H1 (cell line): ENCODE measurements at regions not wholly inside any gene's neighbourhood (a gene's known extent, or its start where the extent isn't known, plus 50 kb on each side); places are given as distances from the start of the nearest gene placed in this dataset.

Experiments
- CTCF ChIA-PET: fragments of 300-600 bp; sonication (Branson Sonifier 250); formaldehyde crosslinking; loops from one replicate; lab custom pipeline; 2021; ENCODE audit not compliant: partially characterized antibody; lab: Charles Lee
- POLR2A ChIA-PET: fragments of 300-600 bp; sonication (Branson Sonifier 250); formaldehyde crosslinking; loops from one replicate; lab custom pipeline; 2021; ENCODE audit warnings: inconsistent platforms; ENCODE audit not compliant: partially characterized antibody; lab: Charles Lee
- DNase-seq, 2 experiments: peaks; one replicate each; pipeline versions ENCODE4 v3.0.0 to v3.0.0-alpha.2; 2010 to 2022; ENCODE audit warnings: low spot score in 2 of 2, low read depth in 1 of 2, mixed read lengths in 1 of 2
- FAIRE-seq: peaks from 2 replicates; lab custom pipeline; 2011; peaks lifted over from hg19 to GRCh38; lab: Jason Lieb, UNC
- H2AFZ ChIP-seq: 2 replicates; pipeline ENCODE4 v1.8.1; 2012; ENCODE audit warnings: low read length, inconsistent platforms
- H2AK5ac ChIP-seq: 2 replicates; pipeline ENCODE4 v1.6.1; 2013; ENCODE audit warnings: low read depth, low read length
- H2BK120ac ChIP-seq: replicated peaks from 2 replicates; pipeline ENCODE3; 2013; ENCODE audit warnings: low read depth, low read length, inconsistent platforms
- H2BK12ac ChIP-seq: 2 replicates; pipeline ENCODE4 v1.6.1; 2013; ENCODE audit warnings: low read depth, low read length
- H2BK15ac ChIP-seq: 2 replicates; pipeline ENCODE4 v1.6.1; 2013; ENCODE audit warnings: low read length
- H2BK20ac ChIP-seq: 2 replicates; pipeline ENCODE4 v1.6.1; 2013; ENCODE audit warnings: low read length
- H2BK5ac ChIP-seq: 2 replicates; pipeline ENCODE4 v1.6.1; 2013; ENCODE audit warnings: low read depth, low read length
- H3K14ac ChIP-seq: 2 replicates; pipeline ENCODE4 v1.6.1; 2013; ENCODE audit warnings: inconsistent platforms; ENCODE audit not compliant: insufficient read length
- H3K18ac ChIP-seq: 2 replicates; pipeline ENCODE4 v1.6.1; 2013; ENCODE audit warnings: low read length; ENCODE audit errors: extremely low read depth
- H3K23ac ChIP-seq: 2 replicates; pipeline ENCODE4 v1.6.1; 2013; ENCODE audit warnings: inconsistent platforms; ENCODE audit not compliant: insufficient read length
- H3K23me2 ChIP-seq: 2 replicates; pipeline ENCODE4 v1.6.1; 2013; ENCODE audit warnings: low read depth, low read length
- H3K27ac ChIP-seq: 2 replicates; pipeline ENCODE4 v1.6.1; 2011; ENCODE audit warnings: low read depth, low read length, inconsistent platforms
- H3K27me3 ChIP-seq, 4 experiments: replicated peaks in 1 of 4; 1 replicate in 1 of 4; 2 replicates in 3 of 4; pipeline versions ENCODE4 v1.6.1 to v1.8.1; 2011 to 2013; ENCODE audit warnings: low read length in 3 of 4, mild to moderate bottlenecking in 3 of 4, inconsistent platforms in 2 of 4, mixed read lengths in 2 of 4, moderate library complexity in 1 of 4; ENCODE audit not compliant: control insufficient read depth in 3 of 4, insufficient read depth in 3 of 4; ENCODE audit errors: extremely low read depth in 1 of 4
- H3K36me3 ChIP-seq, 4 experiments: 2 replicates each; pipeline versions ENCODE4 v1.6.1 to v1.8.1; 2011 to 2013; ENCODE audit warnings: mild to moderate bottlenecking in 4 of 4, low read length in 3 of 4, moderate library complexity in 2 of 4, control low read depth in 1 of 4, inconsistent platforms in 1 of 4; ENCODE audit not compliant: insufficient read depth in 4 of 4, control insufficient read depth in 2 of 4
- H3K4ac ChIP-seq: replicated peaks from 2 replicates; pipeline ENCODE3; 2013; ENCODE audit warnings: low read length, low read depth, mixed read lengths, inconsistent platforms; ENCODE audit not compliant: insufficient read length
- H3K4me1 ChIP-seq, 4 experiments: replicated peaks in 1 of 4; 1 replicate in 1 of 4; 2 replicates in 3 of 4; pipeline versions ENCODE4 v1.6.1 to v1.8.1; 2011 to 2013; ENCODE audit warnings: low read length in 3 of 4, inconsistent platforms in 2 of 4, mixed read lengths in 1 of 4; ENCODE audit not compliant: insufficient read depth in 4 of 4, control insufficient read depth in 3 of 4
- H3K4me2 ChIP-seq, 2 experiments: 2 replicates each; pipeline versions ENCODE4 v1.6.1 to v1.8.1; 2011 to 2013; ENCODE audit warnings: low read depth in 2 of 2, low read length in 2 of 2, control low read depth in 1 of 2, inconsistent platforms in 1 of 2, mild to moderate bottlenecking in 1 of 2; ENCODE audit not compliant: insufficient read depth in 1 of 2
- H3K4me3 ChIP-seq, 4 experiments: fragments of 200-600, 300-600 bp in 1 of 4; sonication (generic), shearing (Covaris generic), sonication (Bioruptor Twin) in 1 of 4; 2 replicates each; pipeline versions ENCODE4 v1.5.1 to v1.8.1; 2011 to 2016; ENCODE audit warnings: low read length in 4 of 4, low read depth in 3 of 4, control low read depth in 2 of 4, inconsistent platforms in 2 of 4, mild to moderate bottlenecking in 2 of 4, mixed read lengths in 1 of 4, moderate library complexity in 1 of 4; ENCODE audit not compliant: insufficient read depth in 2 of 4; ENCODE audit errors: extremely low read depth in 1 of 4
- H3K56ac ChIP-seq: replicated peaks from 2 replicates; pipeline ENCODE3; 2013; ENCODE audit warnings: low read depth, mild to moderate bottlenecking, mixed read lengths, low read length, inconsistent platforms; ENCODE audit not compliant: insufficient read length
- H3K79me1 ChIP-seq: 2 replicates; pipeline ENCODE4 v1.6.1; 2013; ENCODE audit warnings: low read depth, low read length, control low read depth
- H3K79me2 ChIP-seq, 2 experiments: 2 replicates each; pipeline versions ENCODE4 v1.6.1 to v1.8.1; 2012 to 2013; ENCODE audit warnings: low read length in 2 of 2, mild to moderate bottlenecking in 2 of 2, inconsistent platforms in 1 of 2; ENCODE audit not compliant: insufficient read depth in 2 of 2, control insufficient read depth in 1 of 2
- H3K9ac ChIP-seq, 4 experiments: replicated peaks in 1 of 4; 1 replicate in 1 of 4; 2 replicates in 3 of 4; pipeline versions ENCODE4 v1.6.1 to v1.8.1; 2011 to 2013; ENCODE audit warnings: low read depth in 3 of 4, low read length in 3 of 4, control low read depth in 2 of 4, mild to moderate bottlenecking in 2 of 4, moderate library complexity in 2 of 4, inconsistent platforms in 1 of 4; ENCODE audit errors: extremely low read depth in 1 of 4
- H3K9me3 ChIP-seq, 2 experiments: 2 replicates each; pipeline versions ENCODE4 v1.6.1 to v1.8.1; 2012 to 2013; ENCODE audit warnings: mild to moderate bottlenecking in 2 of 2, moderate library complexity in 2 of 2, control low read depth in 1 of 2, inconsistent platforms in 1 of 2, low read depth in 1 of 2, low read length in 1 of 2, mixed read lengths in 1 of 2; ENCODE audit not compliant: insufficient read depth in 2 of 2
- H4K20me1 ChIP-seq, 2 experiments: replicated peaks in 1 of 2; 2 replicates each; pipeline versions ENCODE3 to v1.8.1; 2011 to 2013; ENCODE audit warnings: inconsistent platforms in 2 of 2, low read length in 2 of 2, mild to moderate bottlenecking in 1 of 2; ENCODE audit not compliant: insufficient read depth in 2 of 2, control insufficient read depth in 1 of 2
- H4K5ac ChIP-seq: 2 replicates; pipeline ENCODE4 v1.6.1; 2013; ENCODE audit warnings: low read length, low read depth, mixed read lengths, inconsistent platforms; ENCODE audit not compliant: insufficient read length
- H4K8ac ChIP-seq: 2 replicates; pipeline ENCODE4 v1.8.0; 2013; ENCODE audit warnings: mild to moderate bottlenecking, moderate library complexity, low read length, inconsistent platforms; ENCODE audit not compliant: insufficient read depth; ENCODE audit errors: extremely low read depth
- H4K91ac ChIP-seq: replicated peaks from 2 replicates; pipeline ENCODE3; 2013; ENCODE audit warnings: low read length, mixed read lengths, inconsistent platforms; ENCODE audit not compliant: insufficient read length
- ASH2L ChIP-seq: fragments of 200-600, 300-600 bp; sonication (generic); IDR thresholded peaks from one replicate; pipeline ENCODE4 v1.7.1; 2017; ENCODE audit warnings: low read length
- BRCA1 ChIP-seq: IDR thresholded peaks from 2 replicates; pipeline ENCODE4 v1.6.1; 2012; ENCODE audit warnings: low read depth, low read length, improper control_type of control experiment
- CBX8 ChIP-seq: fragments of 300-800, 300-1000 bp; sonication (generic); IDR thresholded peaks from 2 replicates; pipeline ENCODE4 v1.7.1; 2016; ENCODE audit warnings: low read depth, low read length, borderline replicate concordance
- CREB1 ChIP-seq: IDR thresholded peaks from 2 replicates; pipeline ENCODE4 v1.6.1; 2012; ENCODE audit warnings: inconsistent platforms
- HDAC2 ChIP-seq, 2 experiments: fragments of 300-600 bp in 1 of 2; sonication (generic) in 1 of 2; IDR thresholded peaks; 2 replicates each; pipeline ENCODE4 v1.6.1; 2011 to 2012; ENCODE audit warnings: low read depth in 2 of 2, low read length in 2 of 2, mild to moderate bottlenecking in 2 of 2, moderate library complexity in 2 of 2, borderline replicate concordance in 1 of 2, inconsistent platforms in 1 of 2
- JUND ChIP-seq: IDR thresholded peaks from 2 replicates; pipeline ENCODE4 v1.6.1; 2011; ENCODE audit warnings: mild to moderate bottlenecking, improper control_type of control experiment, low read length
- NRF1 ChIP-seq: IDR thresholded peaks from 2 replicates; pipeline ENCODE4 v1.6.1; 2011; ENCODE audit warnings: mild to moderate bottlenecking, low read depth, low read length, improper control_type of control experiment
- PHF8 ChIP-seq: fragments of 200-600 bp; sonication (generic); conservative IDR thresholded peaks from 2 replicates; pipeline ENCODE4 v1.7.1; 2012; ENCODE audit warnings: low read depth, mild to moderate bottlenecking, inconsistent platforms, low read length, moderate library complexity
- POLR2AphosphoS5 ChIP-seq: IDR thresholded peaks from 2 replicates; pipeline ENCODE4 v1.6.1; 2011; ENCODE audit warnings: low read depth, low read length
- RXRA ChIP-seq: IDR thresholded peaks from 2 replicates; pipeline ENCODE4 v1.6.1; 2011; ENCODE audit warnings: low read depth, mild to moderate bottlenecking, low read length, moderate library complexity; ENCODE audit not compliant: insufficient read depth
- TCF12 ChIP-seq: IDR thresholded peaks from 2 replicates; pipeline ENCODE4 v1.6.1; 2011; ENCODE audit warnings: low read depth, mild to moderate bottlenecking, low read length
- YY1 ChIP-seq: IDR thresholded peaks from 2 replicates; pipeline ENCODE4 v1.6.1; 2011; ENCODE audit warnings: low read depth, mild to moderate bottlenecking, low read length
- WGBS, 2 experiments: shearing (Covaris generic) in 1 of 2; methylation state at CpG; one replicate each; pipeline versions ENCODE4 v1.1.6 to v1.1.7; 2013 to 2015; ENCODE audit warnings: low lambda C conversion rate in 2 of 2, mixed read lengths in 2 of 2, inconsistent platforms in 1 of 2, low coverage in 1 of 2, missing lambda C conversion rate in 1 of 2; ENCODE audit not compliant: insufficient replicate concordance in 2 of 2, insufficient coverage in 1 of 2, insufficient read length in 1 of 2; ENCODE audit errors: extremely low coverage in 1 of 2, missing lambda C conversion rate in 1 of 2; 5-methylcytosine and 5-hydroxymethylcytosine counted together
- TF ChIP-seq, protein P1 (sequence below): IDR thresholded peaks from 2 replicates; pipeline ENCODE4 v1.6.1; 2011; ENCODE audit warnings: low read depth, mild to moderate bottlenecking, low read length; ENCODE audit not compliant: insufficient read depth
- TF ChIP-seq, protein P2 (sequence below): IDR thresholded peaks from 2 replicates; pipeline ENCODE4 v1.6.1; 2012; ENCODE audit warnings: inconsistent platforms

DNA sequence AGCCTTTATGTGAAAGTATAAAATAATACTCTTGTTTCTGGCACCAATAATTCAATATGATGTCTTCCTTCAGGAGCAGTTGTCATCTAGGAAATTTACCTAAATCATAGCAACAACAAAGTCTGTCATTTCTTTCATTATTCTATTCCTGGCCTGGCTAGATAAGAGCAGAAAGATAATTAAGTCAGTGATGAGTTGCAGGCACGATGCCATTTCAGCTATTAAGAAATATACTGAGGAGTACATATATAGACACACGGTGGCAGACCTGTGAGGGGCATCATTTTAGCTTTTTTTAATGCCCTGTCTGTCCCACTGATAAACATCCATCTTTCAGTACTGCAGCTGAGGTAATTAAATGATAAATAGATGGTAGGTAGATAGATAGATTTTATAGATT, 756.1 kb upstream of the EPHA7 start:
- H3K36me3 ChIP-seq: no peaks in the 10 kb centered on the region
- DNase-seq (no peak), FAIRE-seq (no peak)
- no peak overlapping the region for H3K9ac ChIP-seq
- no peak overlapping the region for H2AK5ac ChIP-seq
- no peak overlapping the region for H4K8ac ChIP-seq
- H4K20me1 ChIP-seq: no peaks in the 10 kb centered on the region
- POLR2A ChIA-PET: no interaction called here
- no peaks in the 10 kb centered on the region for H3K23me2 ChIP-seq
- no peak overlapping the region for H3K14ac ChIP-seq
- no peak overlapping the region for H2BK20ac ChIP-seq
- H4K5ac ChIP-seq: no peak overlapping the region
- TF ChIP-seq BRCA1 (no peak), PHF8 (no peak), RXRA (no peak), TCF12 (no peak), CREB1 (no peak), CBX8 (no peak), HDAC2 (IDR thresholded peaks at IDR 0.05; ENCODE audit: borderline replicate concordance in 1 of 2, low read depth in 2 of 2, low read length in 2 of 2) (no peak), JUND (no peak), NRF1 (no peak), ASH2L (no peak), POLR2AphosphoS5 (no peak), YY1 (no peak)
- TF ChIP-seq, protein P1, sequence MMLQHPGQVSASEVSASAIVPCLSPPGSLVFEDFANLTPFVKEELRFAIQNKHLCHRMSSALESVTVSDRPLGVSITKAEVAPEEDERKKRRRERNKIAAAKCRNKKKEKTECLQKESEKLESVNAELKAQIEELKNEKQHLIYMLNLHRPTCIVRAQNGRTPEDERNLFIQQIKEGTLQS: no peak
- TF ChIP-seq, protein P2, sequence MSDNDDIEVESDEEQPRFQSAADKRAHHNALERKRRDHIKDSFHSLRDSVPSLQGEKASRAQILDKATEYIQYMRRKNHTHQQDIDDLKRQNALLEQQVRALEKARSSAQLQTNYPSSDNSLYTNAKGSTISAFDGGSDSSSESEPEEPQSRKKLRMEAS: no peak
- no peak overlapping the region for H3K56ac ChIP-seq
- no peak overlapping the region for H2BK5ac ChIP-seq
- no peak overlapping the region for H3K18ac ChIP-seq
- H2BK12ac ChIP-seq: no peak overlapping the region
- H3K4me1 ChIP-seq: peaks cover 0 to 4% (median 0%) of the 10 kb centered on the region in 4 experiments; a peak in 2 of 7 replicates
- H3K4me2 ChIP-seq: no peak overlapping the region
- H3K23ac ChIP-seq: no peak overlapping the region
- H2BK120ac ChIP-seq: no peak overlapping the region
- H3K27ac ChIP-seq: no peak overlapping the region
- H3K4me3 ChIP-seq: no peak overlapping the region
- H3K79me2 ChIP-seq: no peaks in the 10 kb centered on the region
- H2AFZ ChIP-seq: no peak overlapping the region
- no peak overlapping the region for H2BK15ac ChIP-seq
- H3K27me3 ChIP-seq: no peaks in the 10 kb centered on the region
- CTCF ChIA-PET: no interaction called here
- H3K4ac ChIP-seq: no peak overlapping the region
- 92% methylated on average over 2 of the region's 2 CpGs; no CpG with 5 or more reads in 1 of the 2 experiments for WGBS, 2 experiments
- no peaks in the 10 kb centered on the region for H3K79me1 ChIP-seq
- H3K9me3 ChIP-seq: no peaks in the 10 kb centered on the region
- no peak overlapping the region for H4K91ac ChIP-seq
